Activated CD4-positive, alpha-beta T cell treated with anti-CD3 and anti-CD28 coated beads, Interleukin-2, amount 10 ng/mL, durations not matched to agents 24 days and 14 days (primary cell): ENCODE measurements at regions not wholly inside any gene's neighbourhood (a gene's known extent, or its start where the extent isn't known, plus 50 kb on each side); places are given as distances from the start of the nearest gene placed in this dataset.

Experiments
- DNase-seq: peaks from one replicate; pipeline ENCODE4 v3.0.0; 2022
- H3K27ac Mint-ChIP-seq: one replicate; pipeline ENCODE4 v1.8.0; 2022; ENCODE audit warnings: mild to moderate bottlenecking, mixed read lengths
- H3K27me3 Mint-ChIP-seq: one replicate; pipeline ENCODE4 v1.8.0; 2022; ENCODE audit warnings: mixed read lengths
- H3K36me3 Mint-ChIP-seq: one replicate; pipeline ENCODE4 v1.8.0; 2022; ENCODE audit warnings: low read depth, mild to moderate bottlenecking, mixed read lengths
- H3K4me1 Mint-ChIP-seq: one replicate; pipeline ENCODE4 v1.8.0; 2021; ENCODE audit warnings: mixed read lengths
- H3K4me3 Mint-ChIP-seq: one replicate; pipeline ENCODE4 v1.8.0; 2022; ENCODE audit warnings: mild to moderate bottlenecking, moderate library complexity, mixed read lengths
- H3K9me3 Mint-ChIP-seq: one replicate; pipeline ENCODE4 v1.8.0; 2021; ENCODE audit warnings: mixed read lengths
- intact Hi-C: fragments of 100-400 bp; cut with micrococcal nuclease; formaldehyde crosslinking; loops from one replicate; pipeline ENCODE4 v1.15.1; 2023

DNA sequence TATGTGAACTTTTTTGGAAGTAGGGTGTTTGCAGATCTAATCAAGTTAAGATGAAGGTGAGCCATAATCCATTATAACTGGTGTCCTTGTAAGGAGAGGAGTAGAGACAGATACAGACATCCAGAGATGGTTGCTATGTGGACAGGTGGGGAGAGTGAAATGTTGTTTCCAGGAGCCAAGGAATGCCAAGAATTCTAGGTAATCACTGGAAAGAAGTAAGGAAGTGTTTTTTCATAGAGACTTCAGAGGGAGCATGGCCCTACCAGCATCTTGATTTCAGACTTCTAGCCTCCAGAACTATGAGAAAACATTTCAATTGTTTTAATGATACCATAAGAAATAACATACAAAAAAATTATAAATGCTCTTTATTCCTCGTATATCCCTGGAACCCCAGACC, 320.5 kb upstream of the ANO3 start:
- Mint-ChIP-seq H3K9me3 (peaks cover 3% of the 10 kb centered on the region), H3K27ac (no peak overlapping the region), H3K36me3 (no peaks in the 10 kb centered on the region), H3K4me3 (no peak overlapping the region), H3K27me3 (no peaks in the 10 kb centered on the region), H3K4me1 (no peaks in the 10 kb centered on the region)
- DNase-seq, result no peak
- intact Hi-C loops, result no loop called here

DNA sequence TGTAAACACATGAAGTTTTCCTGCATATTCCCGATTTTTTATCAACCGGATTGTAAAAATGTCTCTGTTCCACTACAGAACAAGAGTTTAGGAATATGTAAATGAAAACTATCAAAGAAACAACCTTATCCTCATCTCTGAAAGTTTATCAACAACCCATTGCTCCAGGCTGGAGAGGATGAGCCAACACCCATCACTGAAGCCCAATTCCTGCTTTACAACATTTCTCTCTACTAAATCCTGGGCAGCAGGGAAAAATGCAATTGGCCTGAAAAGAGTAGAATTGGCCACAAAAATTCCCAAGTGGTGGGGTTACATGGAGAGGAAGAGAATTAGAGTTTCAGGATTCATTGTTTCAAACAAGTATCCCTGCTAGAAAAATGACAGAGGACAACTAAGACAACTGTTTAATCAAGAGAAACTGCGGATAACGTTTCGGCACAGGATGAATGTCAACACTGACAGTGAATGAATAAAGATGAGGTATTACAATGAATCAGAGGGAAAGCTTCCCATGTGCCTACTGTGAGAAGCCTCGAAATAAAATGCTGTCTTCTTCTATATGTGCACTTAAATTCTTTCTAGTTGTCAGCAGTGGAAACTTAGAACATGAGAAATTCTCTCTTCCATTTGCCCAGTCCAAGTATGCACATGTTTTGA, 317.3 kb upstream of the ANO3 start:
- H3K27me3 Mint-ChIP-seq, result no peaks in the 10 kb centered on the region
- peaks cover 3% of the 10 kb centered on the region for H3K9me3 Mint-ChIP-seq
- intact Hi-C loops, result no loop called here
- no peak overlapping the region for H3K4me3 Mint-ChIP-seq
- H3K36me3 Mint-ChIP-seq, result no peaks in the 10 kb centered on the region
- H3K4me1 Mint-ChIP-seq, result no peaks in the 10 kb centered on the region
- DNase-seq, result no peak
- H3K27ac Mint-ChIP-seq, result no peak overlapping the region

DNA sequence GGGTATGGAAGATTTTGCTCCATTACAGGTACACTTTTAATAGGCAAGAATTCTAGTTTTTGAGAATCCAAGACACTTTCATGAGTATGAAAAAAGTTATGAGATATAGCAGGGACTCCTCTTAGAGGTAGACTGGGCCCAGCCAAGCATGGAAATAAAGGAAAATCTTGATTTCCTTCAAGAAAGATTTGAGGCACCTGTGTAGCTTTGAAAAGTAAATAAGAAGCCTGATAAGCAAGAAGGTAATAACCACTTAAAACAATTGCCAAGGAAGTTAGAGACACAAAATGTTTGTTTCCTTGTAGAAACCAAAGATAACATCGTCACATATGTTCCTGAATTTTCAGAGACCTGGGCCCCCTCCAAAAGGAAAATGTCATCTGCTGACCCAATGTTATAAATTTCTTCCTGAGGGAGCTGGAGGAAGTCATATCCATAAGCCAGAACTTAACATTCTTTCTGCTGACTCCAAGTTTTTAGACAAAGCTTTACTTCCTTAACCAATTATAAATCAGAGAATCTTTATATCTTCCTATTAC, 314.5 kb upstream of the ANO3 start:
- DNase-seq, result no peak
- no peaks in the 10 kb centered on the region for H3K36me3 Mint-ChIP-seq
- peaks cover 3% of the 10 kb centered on the region for H3K9me3 Mint-ChIP-seq
- H3K27ac Mint-ChIP-seq, result no peak overlapping the region
- no peaks in the 10 kb centered on the region for H3K4me1 Mint-ChIP-seq
- intact Hi-C loops, result no loop called here
- no peak overlapping the region for H3K4me3 Mint-ChIP-seq
- no peaks in the 10 kb centered on the region for H3K27me3 Mint-ChIP-seq

DNA sequence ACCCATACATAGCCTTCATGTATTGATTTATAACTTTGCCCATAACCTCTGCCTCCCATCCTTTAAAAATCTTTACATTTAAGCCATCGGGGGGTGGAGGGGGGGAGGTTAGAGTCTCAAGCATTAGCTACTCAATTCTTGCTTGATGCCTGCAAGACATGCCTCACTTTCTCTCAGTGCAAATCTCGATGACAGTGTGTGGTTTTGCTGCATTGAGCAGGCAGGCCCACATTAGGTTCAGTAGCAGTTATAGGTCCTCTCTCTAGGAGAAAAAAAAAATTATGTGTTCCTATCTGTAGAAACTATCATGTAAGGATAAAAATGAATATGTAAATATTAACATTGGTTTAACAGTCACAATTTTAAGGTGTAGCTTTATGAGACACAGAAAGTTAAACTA, 314.0 kb upstream of the ANO3 start:
- H3K9me3 Mint-ChIP-seq, result peaks cover 3% of the 10 kb centered on the region
- H3K4me3 Mint-ChIP-seq, result no peak overlapping the region
- intact Hi-C loops, result no loop called here
- H3K4me1 Mint-ChIP-seq, result no peaks in the 10 kb centered on the region
- no peak for DNase-seq
- H3K27ac Mint-ChIP-seq, result no peak overlapping the region
- H3K27me3 Mint-ChIP-seq, result no peaks in the 10 kb centered on the region
- no peaks in the 10 kb centered on the region for H3K36me3 Mint-ChIP-seq

DNA sequence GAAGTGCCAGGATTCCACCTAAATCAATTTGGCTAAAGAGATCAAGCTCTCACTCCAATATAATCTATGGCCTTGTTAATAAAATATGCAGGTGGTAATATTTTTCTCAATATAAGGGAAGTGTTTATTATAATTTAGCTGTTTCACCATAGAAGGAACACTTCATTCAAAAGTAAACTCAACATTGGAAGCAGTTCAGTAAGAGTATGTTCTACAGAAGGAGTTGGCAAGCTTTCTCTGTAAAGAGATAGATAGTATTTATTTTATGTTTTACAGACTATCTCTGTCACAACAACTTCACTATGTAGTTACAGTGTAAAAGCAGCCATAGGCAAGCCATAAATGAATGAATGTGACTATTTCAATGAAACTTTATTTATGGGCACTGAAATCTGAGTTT, 313.6 kb upstream of the ANO3 start:
- Mint-ChIP-seq H3K4me3 (no peak overlapping the region), H3K36me3 (no peaks in the 10 kb centered on the region), H3K4me1 (no peaks in the 10 kb centered on the region), H3K27me3 (no peaks in the 10 kb centered on the region), H3K27ac (no peak overlapping the region), H3K9me3 (peaks cover under 1% of the 10 kb centered on the region)
- DNase-seq, result no peak
- intact Hi-C loops, result no loop called here

DNA sequence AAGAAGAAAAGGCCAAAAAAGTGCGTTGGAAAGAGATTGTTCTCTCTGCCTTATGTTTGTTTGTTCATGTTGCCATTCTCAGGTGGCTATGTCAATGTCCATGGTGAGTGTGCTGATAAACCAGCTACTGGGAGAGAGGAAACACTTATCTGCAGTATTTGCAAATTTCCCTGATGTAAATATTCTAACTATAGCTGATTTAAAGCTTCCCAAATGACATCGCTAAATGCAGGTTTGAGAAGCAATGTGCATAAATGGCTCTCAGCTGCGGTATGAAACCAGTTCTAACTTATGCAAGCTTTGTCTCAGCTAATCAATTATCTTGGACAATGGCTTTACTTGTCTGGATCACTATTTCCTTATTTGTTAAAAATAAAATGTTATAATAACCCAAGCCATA, 312.5 kb upstream of the ANO3 start:
- intact Hi-C loops, result no loop called here
- Mint-ChIP-seq H3K4me3 (no peak overlapping the region), H3K4me1 (no peaks in the 10 kb centered on the region), H3K27ac (no peak overlapping the region), H3K36me3 (no peaks in the 10 kb centered on the region), H3K27me3 (no peaks in the 10 kb centered on the region), H3K9me3 (no peaks in the 10 kb centered on the region)
- DNase-seq, result no peak

DNA sequence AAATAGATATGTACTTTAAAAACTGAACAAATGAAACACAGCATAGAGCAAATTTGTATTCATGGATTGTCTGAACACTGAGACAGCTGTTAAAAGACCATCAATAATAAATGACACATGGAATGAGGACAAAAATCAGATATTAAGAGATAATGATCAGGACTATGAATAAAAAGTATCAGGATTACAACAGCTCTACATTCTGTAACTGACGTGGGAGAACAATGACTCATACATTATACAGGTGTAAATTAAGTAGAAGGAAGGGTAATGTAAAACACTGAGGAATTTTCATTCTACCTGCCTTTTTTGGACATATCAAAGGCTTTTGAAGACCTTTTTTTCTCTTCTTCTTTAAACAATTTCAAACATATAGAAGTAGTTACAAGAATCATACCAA, 310.9 kb upstream of the ANO3 start:
- H3K27ac Mint-ChIP-seq, result no peak overlapping the region
- no peak overlapping the region for H3K4me3 Mint-ChIP-seq
- H3K4me1 Mint-ChIP-seq, result no peaks in the 10 kb centered on the region
- no peaks in the 10 kb centered on the region for H3K36me3 Mint-ChIP-seq
- intact Hi-C loops, result no loop called here
- no peaks in the 10 kb centered on the region for H3K9me3 Mint-ChIP-seq
- no peak for DNase-seq
- H3K27me3 Mint-ChIP-seq, result no peaks in the 10 kb centered on the region

DNA sequence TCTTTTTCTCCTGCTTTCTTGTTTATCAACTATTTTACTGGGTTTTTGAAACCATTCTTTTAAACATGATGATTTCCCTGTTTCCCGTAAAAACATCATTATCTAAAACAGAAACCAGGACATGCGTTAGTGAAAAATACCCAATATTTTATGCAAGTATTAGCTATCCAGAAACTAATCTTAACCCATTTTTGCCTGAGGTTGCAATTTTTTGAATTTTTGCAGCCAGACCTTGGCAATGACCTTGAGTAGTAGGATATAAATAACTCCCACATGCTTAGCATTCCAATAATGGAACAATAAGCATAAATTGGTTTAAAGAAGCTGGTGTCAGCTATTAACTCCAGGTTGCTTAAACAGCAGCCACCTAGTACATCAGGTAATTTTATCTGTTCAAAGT, 308.9 kb upstream of the ANO3 start:
- H3K36me3 Mint-ChIP-seq, result no peaks in the 10 kb centered on the region
- H3K27me3 Mint-ChIP-seq, result no peaks in the 10 kb centered on the region
- H3K4me3 Mint-ChIP-seq, result no peak overlapping the region
- H3K9me3 Mint-ChIP-seq, result no peaks in the 10 kb centered on the region
- H3K4me1 Mint-ChIP-seq, result no peaks in the 10 kb centered on the region
- DNase-seq, result no peak
- no peak overlapping the region for H3K27ac Mint-ChIP-seq
- intact Hi-C loops, result no loop called here

DNA sequence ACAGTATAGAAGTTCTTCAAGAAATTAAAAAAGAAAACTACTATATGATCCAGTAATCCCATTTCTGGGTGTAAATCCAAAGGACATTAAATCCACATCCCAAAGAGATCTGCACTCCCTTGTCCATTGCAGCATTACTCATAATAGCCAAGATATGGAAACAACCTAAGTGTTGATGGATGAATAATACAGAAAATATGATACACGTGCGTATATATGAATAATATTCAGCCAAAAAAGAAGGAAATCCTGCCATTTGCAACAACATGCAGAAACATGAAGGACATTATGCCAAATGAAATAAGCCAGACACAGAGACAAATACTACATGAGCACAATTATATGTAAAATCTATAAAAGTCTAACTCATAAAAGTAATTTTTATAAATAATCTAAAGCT, 306.3 kb upstream of the ANO3 start:
- H3K27ac Mint-ChIP-seq, result no peak overlapping the region
- H3K36me3 Mint-ChIP-seq, result no peaks in the 10 kb centered on the region
- DNase-seq, result no peak
- H3K27me3 Mint-ChIP-seq, result no peaks in the 10 kb centered on the region
- no peak overlapping the region for H3K4me3 Mint-ChIP-seq
- no peaks in the 10 kb centered on the region for H3K4me1 Mint-ChIP-seq
- no peaks in the 10 kb centered on the region for H3K9me3 Mint-ChIP-seq
- intact Hi-C loops, result no loop called here

DNA sequence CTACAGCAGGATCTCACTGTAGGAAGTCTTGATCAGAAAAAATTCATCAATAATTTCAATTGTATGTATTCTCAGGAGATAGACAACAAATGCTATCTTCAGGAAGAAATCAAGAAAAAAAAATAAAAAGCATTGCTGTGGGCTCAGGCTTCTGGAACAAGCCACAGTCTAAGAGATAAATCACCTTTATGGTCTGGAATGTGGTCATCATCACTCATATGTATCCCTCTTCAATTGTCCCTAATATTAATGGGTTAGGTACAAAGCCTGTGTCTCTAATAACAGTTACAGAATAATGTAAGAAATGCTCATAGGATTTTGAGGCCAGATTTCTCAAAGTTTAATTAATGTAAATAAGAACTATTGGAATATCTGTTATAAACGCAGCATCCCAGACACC, 305.9 kb upstream of the ANO3 start:
- intact Hi-C loops, result no loop called here
- Mint-ChIP-seq H3K9me3 (no peaks in the 10 kb centered on the region), H3K36me3 (no peaks in the 10 kb centered on the region), H3K4me3 (no peak overlapping the region), H3K27ac (no peak overlapping the region), H3K4me1 (no peaks in the 10 kb centered on the region), H3K27me3 (no peaks in the 10 kb centered on the region)
- no peak for DNase-seq

DNA sequence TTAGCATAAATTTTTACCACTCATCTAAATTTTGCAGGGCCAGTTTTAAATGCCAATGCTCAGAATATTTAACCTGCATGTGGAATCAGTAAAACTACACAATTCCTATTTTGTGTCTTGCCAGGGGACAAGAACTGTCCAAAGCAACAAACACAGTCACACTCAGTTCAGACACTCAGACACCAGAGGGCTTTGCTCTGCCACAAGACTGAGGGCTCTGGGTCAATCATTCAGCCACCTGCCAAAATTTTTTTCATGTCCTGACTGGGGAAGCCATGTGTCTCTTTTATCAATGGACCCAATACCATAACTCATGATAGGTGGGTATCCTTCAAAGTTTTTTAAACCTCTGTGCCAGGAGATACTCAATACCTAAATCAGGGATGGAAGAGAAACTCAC, 304.0 kb upstream of the ANO3 start:
- no peaks in the 10 kb centered on the region for H3K36me3 Mint-ChIP-seq
- H3K27me3 Mint-ChIP-seq, result no peaks in the 10 kb centered on the region
- DNase-seq, result no peak
- H3K9me3 Mint-ChIP-seq, result no peaks in the 10 kb centered on the region
- H3K4me1 Mint-ChIP-seq, result no peaks in the 10 kb centered on the region
- intact Hi-C loops, result no loop called here
- H3K4me3 Mint-ChIP-seq, result no peak overlapping the region
- no peak overlapping the region for H3K27ac Mint-ChIP-seq

DNA sequence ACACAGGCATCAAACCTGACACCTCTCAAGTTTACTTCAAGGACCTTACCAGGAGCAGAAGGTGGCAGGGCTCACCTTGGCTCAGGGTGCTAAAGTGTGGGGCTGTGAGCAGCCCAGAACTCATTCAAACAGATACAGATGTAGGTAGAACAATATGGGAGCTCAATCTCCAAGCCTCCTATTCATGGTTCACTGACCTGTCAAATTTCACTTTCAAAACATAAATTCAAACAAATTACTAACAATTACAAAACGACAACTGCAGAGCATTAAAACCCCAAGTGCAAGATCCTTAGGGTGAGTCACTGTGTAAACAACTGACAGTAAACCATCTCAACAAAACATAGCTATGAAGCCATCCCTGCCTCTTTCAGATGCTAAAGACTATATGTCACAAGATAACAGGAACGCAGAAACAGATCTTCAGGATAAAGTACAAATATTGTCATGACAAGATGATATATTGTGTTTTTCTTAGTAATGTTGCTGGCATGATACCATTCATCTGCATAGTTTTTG, 303.5 kb upstream of the ANO3 start:
- H3K27ac Mint-ChIP-seq, result no peak overlapping the region
- intact Hi-C loops, result no loop called here
- no peaks in the 10 kb centered on the region for H3K9me3 Mint-ChIP-seq
- DNase-seq, result no peak
- no peaks in the 10 kb centered on the region for H3K36me3 Mint-ChIP-seq
- no peak overlapping the region for H3K4me3 Mint-ChIP-seq
- H3K27me3 Mint-ChIP-seq, result no peaks in the 10 kb centered on the region
- no peaks in the 10 kb centered on the region for H3K4me1 Mint-ChIP-seq

DNA sequence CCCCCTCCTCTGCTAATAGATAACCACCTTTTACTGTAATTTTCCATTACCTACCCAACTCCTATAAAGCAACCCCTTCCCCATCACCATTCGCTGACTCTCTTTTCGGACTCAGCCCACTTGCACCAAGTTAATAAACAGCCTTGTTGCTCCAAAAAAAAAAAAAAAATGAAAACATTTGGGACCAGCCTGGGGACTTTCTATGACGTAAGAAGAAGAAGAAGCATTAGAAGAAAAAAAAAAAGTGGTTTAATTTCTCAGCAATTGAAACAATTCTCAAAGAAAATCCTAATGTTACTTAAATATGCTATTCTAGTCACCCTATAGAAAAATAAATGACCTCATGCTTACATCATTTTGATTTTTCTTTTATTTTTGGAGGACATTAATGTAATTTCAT, 301.5 kb upstream of the ANO3 start:
- no peak overlapping the region for H3K27ac Mint-ChIP-seq
- no peaks in the 10 kb centered on the region for H3K4me1 Mint-ChIP-seq
- H3K27me3 Mint-ChIP-seq, result no peaks in the 10 kb centered on the region
- H3K36me3 Mint-ChIP-seq, result no peaks in the 10 kb centered on the region
- intact Hi-C loops, result no loop called here
- DNase-seq, result no peak
- no peaks in the 10 kb centered on the region for H3K9me3 Mint-ChIP-seq
- no peak overlapping the region for H3K4me3 Mint-ChIP-seq

DNA sequence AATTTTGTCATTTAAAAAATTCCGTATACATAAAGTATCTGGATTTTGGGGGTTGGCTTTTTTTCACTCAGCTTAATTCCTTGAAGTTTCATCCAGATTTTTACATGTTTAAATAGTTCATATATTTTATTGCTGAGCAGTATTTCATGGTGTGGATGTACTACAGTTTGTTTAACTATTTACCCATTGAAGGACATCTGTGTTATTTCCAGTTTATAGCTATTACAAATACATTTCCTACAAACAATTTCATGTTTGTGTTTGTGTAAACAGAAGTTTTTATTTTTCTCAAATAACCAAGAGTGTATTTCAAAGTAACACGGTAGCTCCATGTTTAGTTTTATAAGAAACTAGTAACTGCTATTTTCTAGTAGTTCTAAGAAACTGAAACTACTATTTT, 299.7 kb upstream of the ANO3 start:
- intact Hi-C loops, result no loop called here
- no peaks in the 10 kb centered on the region for H3K27me3 Mint-ChIP-seq
- no peaks in the 10 kb centered on the region for H3K36me3 Mint-ChIP-seq
- H3K27ac Mint-ChIP-seq, result no peak overlapping the region
- DNase-seq, result no peak
- no peaks in the 10 kb centered on the region for H3K4me1 Mint-ChIP-seq
- H3K4me3 Mint-ChIP-seq, result no peak overlapping the region
- no peaks in the 10 kb centered on the region for H3K9me3 Mint-ChIP-seq

DNA sequence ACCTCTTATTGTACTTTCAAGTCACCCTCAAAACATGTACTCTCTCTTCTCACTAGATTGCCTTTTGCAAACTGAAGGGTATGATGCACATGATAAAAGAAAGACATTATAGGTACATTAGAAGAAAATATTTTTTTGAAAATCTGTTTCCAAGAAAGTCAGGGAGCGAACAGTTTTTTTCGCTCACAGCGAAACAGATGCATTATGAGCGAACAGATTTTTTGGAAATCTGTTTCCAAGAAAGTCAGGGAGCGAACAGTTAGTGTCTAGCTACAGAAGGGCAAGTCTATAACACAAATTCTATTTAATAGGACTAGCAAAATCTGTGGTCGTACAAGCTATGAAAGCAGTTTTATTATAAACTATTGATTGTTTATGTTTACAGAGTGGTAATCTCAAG, 296.2 kb upstream of the ANO3 start:
- Mint-ChIP-seq H3K27me3 (no peaks in the 10 kb centered on the region), H3K4me3 (no peak overlapping the region), H3K36me3 (no peaks in the 10 kb centered on the region), H3K27ac (no peak overlapping the region), H3K9me3 (no peaks in the 10 kb centered on the region), H3K4me1 (no peaks in the 10 kb centered on the region)
- no peak for DNase-seq
- intact Hi-C loops, result no loop called here
